ENCODE measurements at regions not wholly inside any gene's neighbourhood (a gene's known extent, or its start where the extent isn't known, plus 50 kb on each side); places are given as distances from the start of the nearest gene placed in this dataset.

DNA sequence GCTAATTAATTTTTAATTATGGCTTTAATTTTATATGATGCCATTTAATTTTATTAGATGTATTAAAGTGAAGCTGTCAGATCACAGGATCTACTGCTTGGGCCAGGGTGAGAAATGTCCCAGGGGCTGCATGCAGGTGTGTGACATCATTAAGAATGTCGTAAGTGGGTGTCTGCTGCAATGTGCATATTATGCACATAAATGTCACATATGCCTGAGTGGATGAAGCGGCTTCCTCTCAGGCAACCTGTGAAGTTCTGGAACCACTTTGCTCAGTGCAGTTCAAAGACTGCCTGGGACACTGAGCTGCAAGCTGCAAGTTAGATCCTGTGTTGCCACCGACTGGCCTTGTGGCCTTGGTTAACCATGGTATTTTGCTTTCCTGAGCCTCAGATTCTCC lies 355.0 kb downstream of the UQCRFS1 start:
- TF ChIP-seq, protein P1, sequence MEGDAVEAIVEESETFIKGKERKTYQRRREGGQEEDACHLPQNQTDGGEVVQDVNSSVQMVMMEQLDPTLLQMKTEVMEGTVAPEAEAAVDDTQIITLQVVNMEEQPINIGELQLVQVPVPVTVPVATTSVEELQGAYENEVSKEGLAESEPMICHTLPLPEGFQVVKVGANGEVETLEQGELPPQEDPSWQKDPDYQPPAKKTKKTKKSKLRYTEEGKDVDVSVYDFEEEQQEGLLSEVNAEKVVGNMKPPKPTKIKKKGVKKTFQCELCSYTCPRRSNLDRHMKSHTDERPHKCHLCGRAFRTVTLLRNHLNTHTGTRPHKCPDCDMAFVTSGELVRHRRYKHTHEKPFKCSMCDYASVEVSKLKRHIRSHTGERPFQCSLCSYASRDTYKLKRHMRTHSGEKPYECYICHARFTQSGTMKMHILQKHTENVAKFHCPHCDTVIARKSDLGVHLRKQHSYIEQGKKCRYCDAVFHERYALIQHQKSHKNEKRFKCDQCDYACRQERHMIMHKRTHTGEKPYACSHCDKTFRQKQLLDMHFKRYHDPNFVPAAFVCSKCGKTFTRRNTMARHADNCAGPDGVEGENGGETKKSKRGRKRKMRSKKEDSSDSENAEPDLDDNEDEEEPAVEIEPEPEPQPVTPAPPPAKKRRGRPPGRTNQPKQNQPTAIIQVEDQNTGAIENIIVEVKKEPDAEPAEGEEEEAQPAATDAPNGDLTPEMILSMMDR (IDR thresholded peaks at IDR 0.05), result no peak
- TF ChIP-seq POLR2A (IDR thresholded peaks at IDR 0.05), result no peak
